LNCaP clone FGC (cell line): ENCODE measurements at regions not wholly inside any gene's neighbourhood (a gene's known extent, or its start where the extent isn't known, plus 50 kb on each side); places are given as distances from the start of the nearest gene placed in this dataset.
"Not testable (repeated sequence)": the region's sequence is repeated elsewhere in the genome, so short reads cannot be mapped to it uniquely, and the experiment has no call there.

ENCODE experiments used
- DNase-seq: peaks from one replicate; pipeline ENCODE4 v3.0.0-alpha.2; 2011; ENCODE audit warnings: low read depth
- H3K4me3 ChIP-seq: 2 replicates; pipeline ENCODE4 v1.5.1; 2011; ENCODE audit warnings: mild to moderate bottlenecking, low read depth, low read length, control low read depth
- CTCF ChIP-seq: IDR thresholded peaks from 2 replicates; pipeline ENCODE4 v1.5.1; 2012; ENCODE audit warnings: mild to moderate bottlenecking; ENCODE audit not compliant: control insufficient read depth, insufficient read depth; ENCODE audit errors: extremely low read depth

DNA sequence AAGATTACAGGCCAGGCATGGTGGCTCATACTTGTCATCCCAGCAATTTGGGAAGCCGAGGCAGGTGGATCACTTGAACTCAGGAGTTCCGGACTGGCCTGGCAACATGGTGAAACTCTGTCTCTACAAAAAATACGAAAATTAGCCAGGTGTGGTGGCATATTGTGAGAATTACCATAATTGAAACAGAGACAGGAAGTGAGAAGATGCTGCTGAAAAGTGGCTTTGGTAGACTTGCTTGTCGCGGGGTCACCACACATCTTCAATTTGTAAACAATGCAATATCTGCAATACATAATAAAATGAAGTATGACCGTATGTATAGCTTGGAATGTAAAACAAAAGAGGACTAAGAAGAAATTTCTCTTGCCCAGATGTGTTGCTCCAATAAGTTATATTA lies 490.5 kb downstream of the GABRG2 start:
- no peak overlapping the region for H3K4me3 ChIP-seq
- no peak for TF ChIP-seq CTCF
- DNase-seq, result no peak

DNA sequence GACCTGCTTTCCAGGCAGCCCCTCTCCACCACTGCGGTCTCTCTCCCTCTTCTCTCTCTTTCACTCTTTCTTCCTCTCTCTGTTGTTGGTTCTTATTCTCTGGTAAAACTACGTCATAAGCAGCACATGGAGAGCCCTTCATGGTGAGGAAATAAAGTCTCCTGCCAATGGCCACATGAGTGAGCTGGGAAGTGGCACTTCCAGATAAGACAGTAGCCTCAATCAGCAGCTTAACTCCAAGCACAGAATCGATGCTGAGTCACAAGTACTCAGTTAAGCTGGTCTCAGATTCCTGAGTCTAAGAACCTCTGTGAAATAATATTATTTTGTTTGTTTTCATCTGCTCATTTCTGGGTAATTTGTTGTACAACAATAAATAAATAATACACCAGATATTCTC lies 500.1 kb downstream of the GABRG2 start:
- no peak for TF ChIP-seq CTCF
- no peak for DNase-seq
- no peak overlapping the region for H3K4me3 ChIP-seq

GRCh38 chr5:162573758-162574157 lies 506.2 kb downstream of the GABRG2 start:
- no peak for TF ChIP-seq CTCF
- no peak for DNase-seq
- H3K4me3 ChIP-seq, result no peak overlapping the region

- no peak overlapping the region for H3K4me3 ChIP-seq
- no peak for TF ChIP-seq CTCF
- no peak for DNase-seq
These were observed 524.2 kb downstream of the GABRG2 start for GRCh38 chr5:162591724-162592123.

DNA sequence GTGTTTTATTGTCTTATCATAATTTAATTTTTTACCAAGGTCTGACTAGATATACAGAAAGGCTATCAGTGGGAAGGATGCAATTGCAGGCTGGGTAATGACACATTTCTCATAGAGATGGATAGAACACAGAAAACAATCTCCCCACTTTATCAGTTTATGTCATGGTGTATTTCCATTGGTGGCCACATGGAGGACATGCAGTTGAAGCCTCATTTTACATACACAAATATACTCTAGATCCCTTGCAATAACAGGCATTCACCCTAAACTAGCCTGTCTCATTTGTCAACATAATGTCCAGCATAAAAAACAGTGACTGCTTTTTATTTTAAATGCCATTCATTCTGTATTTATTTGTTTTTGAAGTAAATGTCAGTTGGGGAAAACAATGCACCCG lies 526.3 kb downstream of the GABRG2 start:
- peak; percentile 40 for TF ChIP-seq CTCF
- no peak for DNase-seq
- H3K4me3 ChIP-seq, result no peak overlapping the region

DNA sequence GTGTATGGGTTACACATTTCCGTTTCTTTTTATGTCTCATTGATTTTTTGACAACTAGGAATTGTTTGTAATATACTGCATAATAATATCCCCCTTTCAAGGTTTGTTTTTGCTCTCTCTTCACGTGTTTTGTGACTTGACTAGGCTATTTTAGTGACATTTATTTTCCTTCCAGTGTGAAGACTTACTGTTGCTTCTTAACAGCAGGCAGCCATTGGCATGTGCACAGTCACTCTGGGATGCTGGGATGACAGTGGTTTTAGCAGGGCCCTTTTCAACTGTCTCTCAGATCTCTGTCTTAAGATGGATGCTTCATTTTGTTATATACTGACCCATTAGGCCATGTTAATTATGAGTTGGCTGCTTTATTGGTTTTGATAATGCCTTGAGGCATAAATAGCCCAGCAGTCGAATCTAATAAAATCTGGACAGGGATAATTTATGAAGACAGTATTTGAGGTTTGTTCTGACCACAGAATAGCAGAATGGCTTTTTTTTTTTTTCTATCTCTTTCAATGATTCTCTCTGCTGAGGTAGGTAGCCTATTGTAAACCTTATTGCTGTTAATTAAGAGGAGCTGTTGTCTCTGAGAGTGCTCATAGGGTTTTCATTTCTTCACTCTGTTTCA lies 536.0 kb downstream of the GABRG2 start:
- no peak for TF ChIP-seq CTCF
- no peak overlapping the region for H3K4me3 ChIP-seq
- DNase-seq, result no peak

DNA sequence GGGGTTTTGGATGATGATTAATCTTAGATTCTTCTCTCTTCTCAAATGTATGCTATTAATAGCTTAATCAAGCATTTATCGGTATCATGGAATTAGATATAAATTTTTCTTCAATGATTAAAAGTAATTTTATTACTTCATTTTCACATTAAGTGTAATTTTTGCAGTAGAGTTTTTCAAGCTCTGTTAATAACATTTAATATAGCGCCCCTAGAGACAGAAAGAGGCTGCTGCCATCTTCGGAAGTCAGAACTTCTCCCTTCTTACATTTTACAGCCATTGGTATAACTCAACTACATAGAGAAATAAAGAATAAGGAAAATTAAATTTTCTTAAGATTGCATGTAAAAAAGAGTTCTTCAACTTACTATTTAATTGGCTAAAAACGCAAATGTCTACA lies 540.3 kb downstream of the GABRG2 start:
- H3K4me3 ChIP-seq, result no peak overlapping the region
- DNase-seq, result no peak
- TF ChIP-seq CTCF, result no peak

DNA sequence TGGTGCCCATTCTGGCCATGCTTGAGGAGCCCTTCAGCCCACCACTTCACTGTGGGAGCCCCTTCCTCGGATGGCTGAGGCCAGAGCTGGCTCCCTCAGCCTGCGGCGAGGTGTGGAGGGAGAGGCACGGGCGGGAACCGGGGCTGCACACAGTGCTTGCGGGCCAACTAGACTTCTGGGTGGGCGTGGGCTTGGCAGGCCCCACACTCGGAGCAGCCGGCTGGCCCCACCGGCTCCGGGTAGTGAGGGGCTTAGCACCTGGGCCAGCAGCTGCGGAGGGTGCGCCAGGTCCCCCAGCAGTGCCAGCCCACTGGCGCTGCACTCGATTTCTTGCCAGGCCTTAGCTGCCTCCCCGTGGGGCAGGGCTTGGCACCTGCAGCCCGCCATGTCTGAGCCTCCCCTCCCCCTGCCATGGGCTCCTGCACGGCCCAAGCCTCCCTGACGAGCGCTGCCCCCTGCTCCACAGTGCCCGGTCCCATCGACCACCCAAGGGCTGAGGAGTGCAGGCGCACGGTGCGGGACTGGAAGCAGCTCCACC lies 554.2 kb downstream of the GABRG2 start:
- not testable (repeated sequence) for H3K4me3 ChIP-seq, DNase-seq
